C4-2B (cell line): ENCODE measurements at regions not wholly inside any gene's neighbourhood (a gene's known extent, or its start where the extent isn't known, plus 50 kb on each side); places are given as distances from the start of the nearest gene placed in this dataset.

ENCODE experiments used
- ZFX ChIP-seq: fragments of 450-650 bp; IDR thresholded peaks from 2 replicates; pipeline ENCODE4 v1.6.1; 2017
- TF ChIP-seq, protein P1 (sequence below): fragments of 450-650 bp; conservative IDR thresholded peaks from 2 replicates; pipeline ENCODE4 v1.5.1; 2017; ENCODE audit warnings: mild to moderate bottlenecking

DNA sequence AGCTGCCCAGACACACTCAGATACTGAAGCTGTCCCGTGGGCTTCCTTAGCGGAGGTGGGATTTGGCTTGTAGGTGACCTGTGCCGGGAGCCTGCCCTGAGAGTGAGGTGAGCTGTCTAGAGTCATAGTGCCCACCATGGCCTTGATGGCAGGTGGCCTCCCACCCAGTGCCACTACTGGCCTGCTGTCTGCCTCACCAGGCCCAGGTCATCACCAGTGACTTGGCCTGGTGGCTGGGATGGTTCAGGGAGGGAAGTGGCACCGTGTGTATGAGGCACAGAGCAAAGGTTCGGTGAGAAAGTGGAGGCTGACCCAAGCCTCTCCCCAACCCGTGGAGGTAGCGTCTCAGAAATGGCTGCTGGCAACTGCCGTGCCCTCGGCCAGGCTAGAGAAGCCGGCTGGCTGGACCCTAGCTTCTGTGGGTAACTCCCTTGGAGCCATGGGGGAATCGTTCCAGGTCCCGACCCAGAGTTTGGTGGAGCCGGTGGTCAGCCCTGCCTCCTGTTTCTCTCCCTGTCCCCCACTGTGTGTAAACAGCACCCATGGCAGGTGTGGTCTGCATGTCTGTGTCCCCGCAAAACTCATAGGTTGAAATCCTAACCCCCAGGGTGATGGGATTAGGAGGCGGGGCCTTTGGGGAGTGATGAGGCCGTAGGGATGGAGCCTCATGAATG, 155.4 kb upstream of the C1orf174 start:
- TF ChIP-seq, protein P1, sequence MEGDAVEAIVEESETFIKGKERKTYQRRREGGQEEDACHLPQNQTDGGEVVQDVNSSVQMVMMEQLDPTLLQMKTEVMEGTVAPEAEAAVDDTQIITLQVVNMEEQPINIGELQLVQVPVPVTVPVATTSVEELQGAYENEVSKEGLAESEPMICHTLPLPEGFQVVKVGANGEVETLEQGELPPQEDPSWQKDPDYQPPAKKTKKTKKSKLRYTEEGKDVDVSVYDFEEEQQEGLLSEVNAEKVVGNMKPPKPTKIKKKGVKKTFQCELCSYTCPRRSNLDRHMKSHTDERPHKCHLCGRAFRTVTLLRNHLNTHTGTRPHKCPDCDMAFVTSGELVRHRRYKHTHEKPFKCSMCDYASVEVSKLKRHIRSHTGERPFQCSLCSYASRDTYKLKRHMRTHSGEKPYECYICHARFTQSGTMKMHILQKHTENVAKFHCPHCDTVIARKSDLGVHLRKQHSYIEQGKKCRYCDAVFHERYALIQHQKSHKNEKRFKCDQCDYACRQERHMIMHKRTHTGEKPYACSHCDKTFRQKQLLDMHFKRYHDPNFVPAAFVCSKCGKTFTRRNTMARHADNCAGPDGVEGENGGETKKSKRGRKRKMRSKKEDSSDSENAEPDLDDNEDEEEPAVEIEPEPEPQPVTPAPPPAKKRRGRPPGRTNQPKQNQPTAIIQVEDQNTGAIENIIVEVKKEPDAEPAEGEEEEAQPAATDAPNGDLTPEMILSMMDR: no peak
- no peak for TF ChIP-seq ZFX
